ENCODE measurements at regions not wholly inside any gene's neighbourhood (a gene's known extent, or its start where the extent isn't known, plus 50 kb on each side); places are given as distances from the start of the nearest gene placed in this dataset.
A peak's percentile ranks its signal among the peaks of the same experiment; 100 is the strongest.

- DNase-seq (ENCODE audit: low read depth), result no peak
Measured at GRCh38 chr20:11389186-11389585, 528.5 kb upstream of the BTBD3 start.

GRCh38 chr20:11391591-11391990 lies 526.1 kb upstream of the BTBD3 start:
- DNase-seq (ENCODE audit: low read depth), result peak; percentile 67

- DNase-seq (ENCODE audit: low read depth), result peak; percentile 97
Measured at GRCh38 chr20:11394145-11394833, 523.4 kb upstream of the BTBD3 start.

- no peak for DNase-seq (ENCODE audit: low read depth)
Measured at GRCh38 chr20:11395581-11395980, 522.1 kb upstream of the BTBD3 start.

- no peak for DNase-seq (ENCODE audit: low read depth)
Measured at GRCh38 chr20:11401988-11402387, 515.7 kb upstream of the BTBD3 start.

- no peak for DNase-seq (ENCODE audit: low read depth)
Measured at GRCh38 chr20:11403711-11404110, 514.0 kb upstream of the BTBD3 start.

GRCh38 chr20:11406877-11407276 lies 510.8 kb upstream of the BTBD3 start:
- DNase-seq (ENCODE audit: low read depth), result no peak

GRCh38 chr20:11409561-11409960 lies 508.1 kb upstream of the BTBD3 start:
- no peak for DNase-seq (ENCODE audit: low read depth)

GRCh38 chr20:11411765-11412164 lies 505.9 kb upstream of the BTBD3 start:
- DNase-seq (ENCODE audit: low read depth), result no peak

GRCh38 chr20:11426948-11427347 lies 490.7 kb upstream of the BTBD3 start:
- DNase-seq (ENCODE audit: low read depth), result no peak

GRCh38 chr20:11429168-11429567 lies 488.5 kb upstream of the BTBD3 start:
- no peak for DNase-seq (ENCODE audit: low read depth)

- DNase-seq (ENCODE audit: low read depth), result no peak
Measured at GRCh38 chr20:11429889-11430519, 487.7 kb upstream of the BTBD3 start.

GRCh38 chr20:11430652-11431051 lies 487.0 kb upstream of the BTBD3 start:
- DNase-seq (ENCODE audit: low read depth), result no peak

- DNase-seq (ENCODE audit: low read depth), result peak; percentile 93
Measured at GRCh38 chr20:11431621-11432020, 486.1 kb upstream of the BTBD3 start.

- DNase-seq (ENCODE audit: low read depth), result peak; percentile 80
Measured at GRCh38 chr20:11432407-11432806, 485.3 kb upstream of the BTBD3 start.

GRCh38 chr20:11436113-11436905 lies 481.4 kb upstream of the BTBD3 start:
- DNase-seq (ENCODE audit: low read depth), result no peak

- DNase-seq (ENCODE audit: low read depth), result no peak
Measured at GRCh38 chr20:11437090-11437489, 480.6 kb upstream of the BTBD3 start.

GRCh38 chr20:11437611-11438380 lies 479.9 kb upstream of the BTBD3 start:
- DNase-seq (ENCODE audit: low read depth), result no peak

GRCh38 chr20:11438412-11438811 lies 479.3 kb upstream of the BTBD3 start:
- DNase-seq (ENCODE audit: low read depth), result no peak

- no peak for DNase-seq (ENCODE audit: low read depth)
Measured at GRCh38 chr20:11443382-11444119, 474.1 kb upstream of the BTBD3 start.

GRCh38 chr20:11445161-11445560 lies 472.5 kb upstream of the BTBD3 start:
- DNase-seq (ENCODE audit: low read depth), result no peak

GRCh38 chr20:11445891-11446290 lies 471.8 kb upstream of the BTBD3 start:
- DNase-seq (ENCODE audit: low read depth), result peak; percentile 59
